Lower lobe of right lung (tissue), 2 donors: ENCODE measurements at regions not wholly inside any gene's neighbourhood (a gene's known extent, or its start where the extent isn't known, plus 50 kb on each side); places are given as distances from the start of the nearest gene placed in this dataset.

ENCODE experiments used
- ATAC-seq, 2 donors: fragments of 200-7000 bp; cut with Tn5 transposase; one replicate each; pipeline ENCODE4 v1.9.1; 2020 to 2022; ENCODE audit warnings: mild to moderate bottlenecking in 2 of 2, moderate library complexity in 2 of 2
- DNase-seq: peaks from one replicate; pipeline ENCODE4 v3.0.0-alpha.2; 2020
- H3K27ac ChIP-seq: fragments of 200-600 bp; one replicate; pipeline ENCODE4 v1.8.0; 2022
- H3K27me3 ChIP-seq: fragments of 200-600 bp; one replicate; pipeline ENCODE4 v1.8.0; 2022; ENCODE audit warnings: low read depth
- H3K36me3 ChIP-seq: fragments of 200-600 bp; one replicate; pipeline ENCODE4 v1.8.0; 2022; ENCODE audit warnings: mild to moderate bottlenecking
- H3K4me1 ChIP-seq: fragments of 200-600 bp; one replicate; pipeline ENCODE4 v1.8.0; 2022
- H3K4me3 ChIP-seq: fragments of 200-600 bp; one replicate; pipeline ENCODE4 v1.8.0; 2022; ENCODE audit warnings: mild to moderate bottlenecking
- H3K9me3 ChIP-seq: fragments of 200-600 bp; one replicate; pipeline ENCODE4 v1.8.0; 2022
- CTCF ChIP-seq: fragments of 200-600 bp; IDR thresholded peaks from one replicate; pipeline ENCODE4 v1.8.0; 2022; ENCODE audit warnings: antibody characterized with exemption, mild to moderate bottlenecking
- intact Hi-C: fragments of 100-400 bp; cut with DNase I; formaldehyde crosslinking; loops from one replicate; pipeline ENCODE4 v1.11.0; 2022
- donor health status: DM: no; HTN: yes; CAD: no; lungs with severe emphysema.

GRCh38 chr14:65211341-65211987 lies 109.1 kb upstream of the MAX start:
- Histone ChIP-seq H3K27ac (no peak overlapping the region), H3K9me3 (no peaks in the 10 kb centered on the region), H3K4me1 (peaks cover 4% of the 10 kb centered on the region), H3K36me3 (no peaks in the 10 kb centered on the region), H3K27me3 (no peaks in the 10 kb centered on the region), H3K4me3 (no peak overlapping the region)
- DNase-seq, result no peak
- no peak for TF ChIP-seq CTCF
- no peak for ATAC-seq
- intact Hi-C loops, result no loop called here

- Histone ChIP-seq H3K27ac (no peak overlapping the region), H3K36me3 (no peaks in the 10 kb centered on the region), H3K27me3 (no peaks in the 10 kb centered on the region), H3K4me1 (peaks cover 4% of the 10 kb centered on the region), H3K9me3 (no peaks in the 10 kb centered on the region), H3K4me3 (no peak overlapping the region)
- no peak for TF ChIP-seq CTCF
- intact Hi-C loops, result no loop called here
- no peak for ATAC-seq
- no peak for DNase-seq
These were observed 111.0 kb upstream of the MAX start for GRCh38 chr14:65213316-65213715.

GRCh38 chr14:65214741-65215140 lies 112.4 kb upstream of the MAX start:
- ATAC-seq (no peak), DNase-seq (no peak)
- Histone ChIP-seq H3K9me3 (no peaks in the 10 kb centered on the region), H3K27ac (no peak overlapping the region), H3K36me3 (no peaks in the 10 kb centered on the region), H3K4me3 (no peak overlapping the region), H3K27me3 (no peaks in the 10 kb centered on the region), H3K4me1 (peaks cover 4% of the 10 kb centered on the region)
- TF ChIP-seq CTCF, result no peak
- intact Hi-C loops, result no loop called here

GRCh38 chr14:65219353-65219752 lies 117.0 kb upstream of the MAX start:
- intact Hi-C loops, result no loop called here
- H3K4me3 ChIP-seq, result no peak overlapping the region
- ATAC-seq, result no peak

GRCh38 chr14:65222440-65222858 lies 120.1 kb upstream of the MAX start:
- ATAC-seq (peak; percentile 78 to 85), DNase-seq (peak; percentile 58)
- Histone ChIP-seq H3K36me3 (no peaks in the 10 kb centered on the region), H3K27me3 (no peaks in the 10 kb centered on the region), H3K27ac (no peak overlapping the region), H3K9me3 (no peaks in the 10 kb centered on the region), H3K4me3 (no peak overlapping the region), H3K4me1 (peaks cover 26% of the 10 kb centered on the region)
- peak; percentile 82 for TF ChIP-seq CTCF
- intact Hi-C loops, result no loop called here

More at GRCh38 chr14:65219353-65219752, 117.0 kb upstream of the MAX start:
- DNase-seq, result no peak
- Histone ChIP-seq H3K27ac (no peak overlapping the region), H3K27me3 (no peaks in the 10 kb centered on the region), H3K4me1 (peaks cover 7% of the 10 kb centered on the region), H3K36me3 (no peaks in the 10 kb centered on the region), H3K9me3 (no peaks in the 10 kb centered on the region)
- no peak for TF ChIP-seq CTCF
